ENCODE measurements at regions not wholly inside any gene's neighbourhood (a gene's known extent, or its start where the extent isn't known, plus 50 kb on each side); places are given as distances from the start of the nearest gene placed in this dataset.

DNA sequence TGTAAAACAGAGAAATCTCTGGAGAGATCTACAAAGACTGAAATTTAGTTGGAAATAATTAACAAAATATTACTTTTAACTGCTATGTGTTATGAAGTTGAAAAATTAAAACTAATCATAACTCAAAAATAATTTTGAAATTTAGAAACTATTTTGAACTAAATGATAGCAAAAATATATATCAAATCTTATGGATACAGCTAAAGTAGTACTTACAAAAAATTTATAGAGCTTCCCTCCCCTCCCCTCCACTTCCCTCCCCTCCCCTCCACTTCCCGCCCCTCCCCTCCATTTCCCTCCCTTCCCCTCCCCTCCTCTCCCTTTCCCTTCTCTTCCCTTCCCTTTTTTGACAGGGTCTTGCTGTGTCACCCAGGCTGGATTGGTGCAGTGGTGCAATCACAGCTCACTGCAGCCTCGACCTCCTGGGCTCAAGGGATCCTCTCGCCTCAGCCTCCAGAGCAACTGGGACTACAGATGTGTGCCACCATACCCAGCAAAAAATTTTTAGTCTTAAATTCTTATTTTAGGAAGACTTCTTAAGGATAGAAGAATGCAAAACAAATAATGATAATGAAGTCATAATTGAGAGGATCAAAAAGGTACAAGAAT lies 87.2 kb upstream of the RGS17 start:
- Histone ChIP-seq H3K4me1 (ENCODE audit: control insufficient read depth, extremely low read depth, insufficient read depth, low read length) (no peaks in the 10 kb centered on the region), H3K27me3 (ENCODE audit: control insufficient read depth, extremely low read depth, insufficient read depth, low read length) (no peaks in the 10 kb centered on the region), H3K4me2 (ENCODE audit: control insufficient read depth, extremely low read depth, insufficient read depth, low read depth, low read length) (no peak overlapping the region), H3K9ac (ENCODE audit: control insufficient read depth, extremely low read depth, insufficient read depth, low read length) (no peak overlapping the region), H3K9me1 (ENCODE audit: control insufficient read depth, extremely low read depth, insufficient read depth, low read length) (no peaks in the 10 kb centered on the region), H3K36me3 (ENCODE audit: control insufficient read depth in 2 of 2, extremely low read depth in 1 of 2, insufficient read depth in 2 of 2, low read length in 2 of 2) (no peaks in the 10 kb centered on the region), H3K9me3 (ENCODE audit: control insufficient read depth, low read depth, low read length) (no peaks in the 10 kb centered on the region), H3K79me2 (ENCODE audit: control insufficient read depth, insufficient read depth, low read length) (no peaks in the 10 kb centered on the region), H4K20me1 (ENCODE audit: control insufficient read depth, extremely low read depth, insufficient read depth, low read length) (no peaks in the 10 kb centered on the region), H2AFZ (ENCODE audit: control insufficient read depth, low read length) (no peak overlapping the region), H3K27ac (ENCODE audit: control insufficient read depth, insufficient read depth, low read length) (no peak overlapping the region), H3K4me3 (ENCODE audit: control insufficient read depth in 2 of 3, extremely low read depth in 1 of 3, insufficient read depth in 2 of 3, low read depth in 1 of 3, low read length in 3 of 3) (no peak overlapping the region)
- dilution Hi-C loops (cut with MboI; ENCODE audit: extremely low pct_ligation_motif_present, low sequenced_read_pairs) = loop anchor here (25.0 kb wide), 1 partner anchor 181 kb away; no protein-coding TSS in a partner anchor
- DNase-seq (ENCODE audit: low read depth, low spot score) (no peak), FAIRE-seq (no peak)
- no peak for TF ChIP-seq EZH2 (IDR thresholded peaks at IDR 0.05; ENCODE audit: low read length)
- TF ChIP-seq, protein P1, sequence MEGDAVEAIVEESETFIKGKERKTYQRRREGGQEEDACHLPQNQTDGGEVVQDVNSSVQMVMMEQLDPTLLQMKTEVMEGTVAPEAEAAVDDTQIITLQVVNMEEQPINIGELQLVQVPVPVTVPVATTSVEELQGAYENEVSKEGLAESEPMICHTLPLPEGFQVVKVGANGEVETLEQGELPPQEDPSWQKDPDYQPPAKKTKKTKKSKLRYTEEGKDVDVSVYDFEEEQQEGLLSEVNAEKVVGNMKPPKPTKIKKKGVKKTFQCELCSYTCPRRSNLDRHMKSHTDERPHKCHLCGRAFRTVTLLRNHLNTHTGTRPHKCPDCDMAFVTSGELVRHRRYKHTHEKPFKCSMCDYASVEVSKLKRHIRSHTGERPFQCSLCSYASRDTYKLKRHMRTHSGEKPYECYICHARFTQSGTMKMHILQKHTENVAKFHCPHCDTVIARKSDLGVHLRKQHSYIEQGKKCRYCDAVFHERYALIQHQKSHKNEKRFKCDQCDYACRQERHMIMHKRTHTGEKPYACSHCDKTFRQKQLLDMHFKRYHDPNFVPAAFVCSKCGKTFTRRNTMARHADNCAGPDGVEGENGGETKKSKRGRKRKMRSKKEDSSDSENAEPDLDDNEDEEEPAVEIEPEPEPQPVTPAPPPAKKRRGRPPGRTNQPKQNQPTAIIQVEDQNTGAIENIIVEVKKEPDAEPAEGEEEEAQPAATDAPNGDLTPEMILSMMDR (optimal IDR thresholded peaks at IDR 0.05 in 1 of 3, IDR thresholded peaks at IDR 0.05 in 1 of 3, conservative IDR thresholded peaks at IDR 0.05 in 1 of 3; ENCODE audit: extremely low read depth in 1 of 3, insufficient read depth in 2 of 3, low read length in 3 of 3) = no peak

DNA sequence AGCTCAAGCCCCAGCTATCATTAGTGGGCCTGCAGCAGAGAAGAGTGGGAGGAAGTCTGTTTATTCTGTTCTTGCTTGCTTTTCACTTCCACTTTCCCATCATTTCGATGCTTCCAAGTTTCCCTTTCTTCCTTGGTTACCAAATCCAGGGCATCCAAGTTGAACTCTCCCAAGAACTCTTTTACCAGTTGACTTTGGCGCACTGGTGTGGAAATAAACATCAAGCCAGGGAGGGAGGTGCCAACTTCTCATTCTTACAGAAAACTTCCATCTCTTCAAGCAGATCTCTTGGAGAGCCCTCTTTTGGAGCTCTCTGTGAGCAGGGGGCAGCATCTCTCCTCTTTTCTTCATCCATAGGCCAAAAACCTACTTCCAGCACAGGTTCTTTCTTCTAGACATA lies 85.7 kb upstream of the RGS17 start:
- dilution Hi-C loops (cut with MboI; ENCODE audit: extremely low pct_ligation_motif_present, low sequenced_read_pairs) = loop anchor here (25.0 kb wide), 1 partner anchor 179 kb away; no protein-coding TSS in a partner anchor
- no peaks in the 10 kb centered on the region for H3K9me1 ChIP-seq (ENCODE audit: control insufficient read depth, extremely low read depth, insufficient read depth, low read length)
- H3K9ac ChIP-seq (ENCODE audit: control insufficient read depth, extremely low read depth, insufficient read depth, low read length) = no peak overlapping the region
- no peaks in the 10 kb centered on the region for H4K20me1 ChIP-seq (ENCODE audit: control insufficient read depth, extremely low read depth, insufficient read depth, low read length)
- H2AFZ ChIP-seq (ENCODE audit: control insufficient read depth, low read length) = no peak overlapping the region
- H3K36me3 ChIP-seq (ENCODE audit: control insufficient read depth in 2 of 2, extremely low read depth in 1 of 2, insufficient read depth in 2 of 2, low read length in 2 of 2) = no peaks in the 10 kb centered on the region
- no peak for FAIRE-seq
- H3K27ac ChIP-seq (ENCODE audit: control insufficient read depth, insufficient read depth, low read length) = no peak overlapping the region
- H3K9me3 ChIP-seq (ENCODE audit: control insufficient read depth, low read depth, low read length) = no peaks in the 10 kb centered on the region
- no peak overlapping the region for H3K4me2 ChIP-seq (ENCODE audit: control insufficient read depth, extremely low read depth, insufficient read depth, low read depth, low read length)
- TF ChIP-seq EZH2 (IDR thresholded peaks at IDR 0.05; ENCODE audit: low read length) = no peak
- TF ChIP-seq, protein P1 (optimal IDR thresholded peaks at IDR 0.05 in 1 of 3, IDR thresholded peaks at IDR 0.05 in 1 of 3, conservative IDR thresholded peaks at IDR 0.05 in 1 of 3; ENCODE audit: extremely low read depth in 1 of 3, insufficient read depth in 2 of 3, low read length in 3 of 3) = no peak
- H3K4me1 ChIP-seq (ENCODE audit: control insufficient read depth, extremely low read depth, insufficient read depth, low read length) = no peaks in the 10 kb centered on the region
- H3K4me3 ChIP-seq (ENCODE audit: control insufficient read depth in 2 of 3, extremely low read depth in 1 of 3, insufficient read depth in 2 of 3, low read depth in 1 of 3, low read length in 3 of 3) = no peak overlapping the region
- no peak for DNase-seq (ENCODE audit: low read depth, low spot score)
- H3K27me3 ChIP-seq (ENCODE audit: control insufficient read depth, extremely low read depth, insufficient read depth, low read length) = no peaks in the 10 kb centered on the region
- H3K79me2 ChIP-seq (ENCODE audit: control insufficient read depth, insufficient read depth, low read length) = no peaks in the 10 kb centered on the region

Data from keratinocyte (primary cell).